ENCODE measurements at regions not wholly inside any gene's neighbourhood (a gene's known extent, or its start where the extent isn't known, plus 50 kb on each side); places are given as distances from the start of the nearest gene placed in this dataset.

DNA sequence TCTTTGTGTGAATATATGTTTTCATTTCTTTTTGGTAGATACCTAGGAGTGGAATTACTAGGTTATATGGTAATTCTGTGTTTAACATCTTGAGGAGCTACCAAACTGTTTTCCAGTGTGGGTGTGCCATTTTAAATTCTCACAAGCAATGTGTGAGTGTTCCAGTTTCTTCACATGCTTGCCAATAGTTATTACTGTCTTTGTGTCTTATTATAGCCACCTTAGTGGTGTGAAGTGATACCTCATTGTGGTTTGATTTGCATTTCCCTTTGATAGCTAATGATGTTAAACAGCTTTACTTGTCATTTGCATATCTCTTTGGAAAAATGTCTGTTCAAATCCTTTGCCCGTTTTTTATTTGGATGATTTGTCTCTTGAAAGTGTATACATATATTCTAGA is 513.0 kb downstream of the TMEM38B start:
- TF ChIP-seq POLR2A (IDR thresholded peaks at IDR 0.05): no peak
- TF ChIP-seq, protein P1, sequence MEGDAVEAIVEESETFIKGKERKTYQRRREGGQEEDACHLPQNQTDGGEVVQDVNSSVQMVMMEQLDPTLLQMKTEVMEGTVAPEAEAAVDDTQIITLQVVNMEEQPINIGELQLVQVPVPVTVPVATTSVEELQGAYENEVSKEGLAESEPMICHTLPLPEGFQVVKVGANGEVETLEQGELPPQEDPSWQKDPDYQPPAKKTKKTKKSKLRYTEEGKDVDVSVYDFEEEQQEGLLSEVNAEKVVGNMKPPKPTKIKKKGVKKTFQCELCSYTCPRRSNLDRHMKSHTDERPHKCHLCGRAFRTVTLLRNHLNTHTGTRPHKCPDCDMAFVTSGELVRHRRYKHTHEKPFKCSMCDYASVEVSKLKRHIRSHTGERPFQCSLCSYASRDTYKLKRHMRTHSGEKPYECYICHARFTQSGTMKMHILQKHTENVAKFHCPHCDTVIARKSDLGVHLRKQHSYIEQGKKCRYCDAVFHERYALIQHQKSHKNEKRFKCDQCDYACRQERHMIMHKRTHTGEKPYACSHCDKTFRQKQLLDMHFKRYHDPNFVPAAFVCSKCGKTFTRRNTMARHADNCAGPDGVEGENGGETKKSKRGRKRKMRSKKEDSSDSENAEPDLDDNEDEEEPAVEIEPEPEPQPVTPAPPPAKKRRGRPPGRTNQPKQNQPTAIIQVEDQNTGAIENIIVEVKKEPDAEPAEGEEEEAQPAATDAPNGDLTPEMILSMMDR (IDR thresholded peaks at IDR 0.05): no peak

Measured in heart left ventricle (tissue), 13 donors.